Body of pancreas (tissue), 4 donors: ENCODE measurements at regions not wholly inside any gene's neighbourhood (a gene's known extent, or its start where the extent isn't known, plus 50 kb on each side); places are given as distances from the start of the nearest gene placed in this dataset.

ENCODE experiments used
- ATAC-seq: fragments of 150-250 bp; one replicate; pipeline ENCODE4 v1.9.1; 2016
- DNase-seq, 4 donors: peaks; one replicate each; pipeline ENCODE4 v3.0.0-alpha.2; 2019
- H3K27ac ChIP-seq, 4 donors: fragments of 200-600 bp; sonication (generic); 1 replicate in 3 of 4; 2 replicates in 1 of 4; pipeline versions ENCODE4 v1.5.1 to v1.6.1; 2016 to 2019; ENCODE audit warnings: mild to moderate bottlenecking in 1 of 4, mixed read lengths in 1 of 4, moderate library complexity in 1 of 4
- H3K27me3 ChIP-seq, 2 donors: fragments of 200-600 bp; sonication (generic); one replicate each; pipeline ENCODE4 v1.6.0; 2016; ENCODE audit warnings: mild to moderate bottlenecking in 1 of 2
- H3K36me3 ChIP-seq, 2 donors: fragments of 200-600 bp; sonication (generic); replicated peaks in 1 of 2; 2 replicates each; pipeline ENCODE4 v1.5.1; 2016; ENCODE audit warnings: low read depth in 2 of 2; ENCODE audit not compliant: insufficient read depth in 1 of 2
- H3K4me1 ChIP-seq: fragments of 200-600 bp; sonication (generic); one replicate; pipeline ENCODE4 v1.6.0; 2016
- H3K4me3 ChIP-seq, 2 donors: fragments of 200-600 bp; sonication (generic); 1 replicate in 1 of 2; 2 replicates in 1 of 2; pipeline ENCODE4 v1.5.1; 2016 to 2019
- H3K9me3 ChIP-seq, 3 donors: fragments of 200-600 bp; sonication (generic); 1 replicate in 2 of 3; 2 replicates in 1 of 3; pipeline ENCODE4 v1.5.1; 2016
- CTCF ChIP-seq, 7 experiments: fragments of 450-650 bp in 4 of 7; fragments of 200-600 bp in 3 of 7; sonication (generic) in 3 of 7; IDR thresholded peaks; one replicate each; pipeline ENCODE4 v1.5.1; 2016 to 2019; ENCODE audit warnings: antibody characterized with exemption in 7 of 7
- POLR2A ChIP-seq, 3 donors: fragments of 450-650 bp; IDR thresholded peaks; one replicate each; pipeline ENCODE4 v1.6.1; 2016; ENCODE audit warnings: antibody characterized with exemption in 3 of 3, mild to moderate bottlenecking in 2 of 3
- WGBS, 2 donors: methylation state at CpG; one replicate each; pipeline ENCODE4 v1.1.5; 2017; 5-methylcytosine and 5-hydroxymethylcytosine counted together
- intact Hi-C: fragments of 100-400 bp; cut with DNase I; formaldehyde crosslinking; loops from one replicate; pipeline ENCODE4 v1.15.1; 2023

GRCh38 chr11:70851308-70851707 lies 401.1 kb downstream of the SHANK2 start:
- Histone ChIP-seq H3K27ac (no peak overlapping the region), H3K4me1 (no peaks in the 10 kb centered on the region), H3K4me3 (no peak overlapping the region), H3K27me3 (no peaks in the 10 kb centered on the region), H3K36me3 (no peaks in the 10 kb centered on the region), H3K9me3 (no peaks in the 10 kb centered on the region)
- TF ChIP-seq POLR2A (IDR thresholded peaks at IDR 0.05) (no peak), CTCF (IDR thresholded peaks at IDR 0.05) (no peak)
- WGBS, 2 donors, result 91 to 96% methylated on average over 3 of the region's 3 CpGs
- no peak for ATAC-seq
- intact Hi-C loops, result no loop called here
- DNase-seq, result no peak

- intact Hi-C loops, result no loop called here
- TF ChIP-seq CTCF (IDR thresholded peaks at IDR 0.05) (no peak), POLR2A (IDR thresholded peaks at IDR 0.05) (no peak)
- DNase-seq (no peak), ATAC-seq (no peak)
- Histone ChIP-seq H3K4me1 (no peaks in the 10 kb centered on the region), H3K36me3 (no peaks in the 10 kb centered on the region), H3K4me3 (no peak overlapping the region), H3K27me3 (no peaks in the 10 kb centered on the region), H3K27ac (no peak overlapping the region), H3K9me3 (no peaks in the 10 kb centered on the region)
- 88 to 91% methylated on average over 10 of the region's 10 CpGs for WGBS, 2 donors
Measured at GRCh38 chr11:70851907-70852306, 400.5 kb downstream of the SHANK2 start.

GRCh38 chr11:70853068-70853769 lies 399.2 kb downstream of the SHANK2 start:
- H3K4me3 ChIP-seq, result no peak overlapping the region
- no peak for TF ChIP-seq POLR2A (IDR thresholded peaks at IDR 0.05)
- no peak for TF ChIP-seq CTCF (IDR thresholded peaks at IDR 0.05)
- H3K4me1 ChIP-seq, result no peaks in the 10 kb centered on the region
- ATAC-seq (no peak), DNase-seq (no peak)
- H3K9me3 ChIP-seq, result no peaks in the 10 kb centered on the region
- no peaks in the 10 kb centered on the region for H3K36me3 ChIP-seq
- 93 to 96% methylated on average over 13 to 20 of the region's 20 CpGs for whole genome bisulfite sequencing, 2 donors
- H3K27me3 ChIP-seq, result no peaks in the 10 kb centered on the region
- intact Hi-C loops, result no loop called here
- H3K27ac ChIP-seq, result no peak overlapping the region

- TF ChIP-seq CTCF (IDR thresholded peaks at IDR 0.05) (no peak), POLR2A (IDR thresholded peaks at IDR 0.05) (no peak)
- H3K4me1 ChIP-seq, result no peaks in the 10 kb centered on the region
- H3K27me3 ChIP-seq, result no peaks in the 10 kb centered on the region
- H3K36me3 ChIP-seq, result no peaks in the 10 kb centered on the region
- ATAC-seq, result no peak
- no peak for DNase-seq
- H3K4me3 ChIP-seq, result no peak overlapping the region
- intact Hi-C loops, result no loop called here
- no peak overlapping the region for H3K27ac ChIP-seq
- H3K9me3 ChIP-seq, result no peaks in the 10 kb centered on the region
- WGBS, 2 donors, result 73 to 79% methylated on average over 2 of the region's 2 CpGs
Measured at GRCh38 chr11:70853770-70854108, 398.6 kb downstream of the SHANK2 start.

GRCh38 chr11:70854201-70854600 lies 398.2 kb downstream of the SHANK2 start:
- TF ChIP-seq CTCF (IDR thresholded peaks at IDR 0.05) (no peak), POLR2A (IDR thresholded peaks at IDR 0.05) (no peak)
- 86 to 96% methylated on average over 3 of the region's 3 CpGs for WGBS, 2 donors
- H3K4me3 ChIP-seq, result no peak overlapping the region
- no peak for DNase-seq
- no peaks in the 10 kb centered on the region for H3K9me3 ChIP-seq
- no peaks in the 10 kb centered on the region for H3K27me3 ChIP-seq
- no peaks in the 10 kb centered on the region for H3K4me1 ChIP-seq
- no peak for ATAC-seq
- H3K36me3 ChIP-seq, result no peaks in the 10 kb centered on the region
- H3K27ac ChIP-seq, result no peak overlapping the region
- intact Hi-C loops, result no loop called here
